Transverse colon (tissue), 3 donors: ENCODE measurements at regions not wholly inside any gene's neighbourhood (a gene's known extent, or its start where the extent isn't known, plus 50 kb on each side); places are given as distances from the start of the nearest gene placed in this dataset.
"Not testable (repeated sequence)": the region's sequence is repeated elsewhere in the genome, so short reads cannot be mapped to it uniquely, and the experiment has no call there.

Experiments
- POLR2A ChIP-seq: fragments of 450-650 bp; IDR thresholded peaks from one replicate; pipeline ENCODE4 v1.6.1; 2016; ENCODE audit warnings: antibody characterized with exemption, mild to moderate bottlenecking, moderate library complexity
- POLR2AphosphoS5 ChIP-seq, 3 donors: sonication (generic); formaldehyde crosslinking; IDR thresholded peaks; one replicate each; pipeline ENCODE4 v1.6.1; 2016; ENCODE audit warnings: antibody characterized with exemption in 3 of 3

- TF ChIP-seq POLR2AphosphoS5 (IDR thresholded peaks at IDR 0.05); POLR2A: not testable (repeated sequence)
These were observed 166.0 kb upstream of the AUTS2 start for GRCh38 chr7:69432276-69432675.
